Kidney (tissue), 13 donors: ENCODE measurements at regions not wholly inside any gene's neighbourhood (a gene's known extent, or its start where the extent isn't known, plus 50 kb on each side); places are given as distances from the start of the nearest gene placed in this dataset.
"Not testable (repeated sequence)": the region's sequence is repeated elsewhere in the genome, so short reads cannot be mapped to it uniquely, and the experiment has no call there.

ENCODE experiments used
- DNase-seq, 5 donors: peaks; one replicate each; pipeline ENCODE4 v3.0.0-alpha.2; 2013 to 2020
- FAIRE-seq: peaks from 2 replicates; lab custom pipeline; 2012; peaks lifted over from hg19 to GRCh38; lab: Jason Lieb, UNC
- H3K27ac ChIP-seq, 2 donors: one replicate each; pipeline ENCODE4 v1.7.0; 2013; ENCODE audit warnings: low read depth in 2 of 2, low read length in 2 of 2, inconsistent platforms in 1 of 2
- H3K27me3 ChIP-seq: one replicate; pipeline ENCODE4 v1.7.1; 2013; ENCODE audit warnings: low read length, inconsistent platforms; ENCODE audit not compliant: control insufficient read depth, insufficient read depth
- H3K36me3 ChIP-seq, 3 donors: one replicate each; pipeline versions ENCODE4 v1.7.0 to v1.7.1; 2013; ENCODE audit warnings: low read length in 3 of 3, control low read depth in 1 of 3, inconsistent platforms in 1 of 3; ENCODE audit not compliant: insufficient read depth in 3 of 3, control insufficient read depth in 2 of 3
- H3K4me1 ChIP-seq, 3 donors: one replicate each; pipeline versions ENCODE4 v1.7.0 to v1.7.1; 2013; ENCODE audit warnings: low read length in 3 of 3, inconsistent platforms in 1 of 3, low read depth in 1 of 3; ENCODE audit not compliant: control insufficient read depth in 2 of 3, insufficient read depth in 2 of 3
- H3K4me3 ChIP-seq, 3 donors: one replicate each; pipeline versions ENCODE4 v1.7.0 to v1.8.1; 2013; ENCODE audit warnings: low read length in 3 of 3, control low read depth in 1 of 3, inconsistent platforms in 1 of 3
- H3K9ac ChIP-seq, 3 donors: one replicate each; pipeline versions ENCODE4 v1.7.0 to v1.7.1; 2013; ENCODE audit warnings: low read length in 3 of 3, control low read depth in 1 of 3, inconsistent platforms in 1 of 3
- H3K9me3 ChIP-seq, 3 donors: one replicate each; pipeline versions ENCODE4 v1.7.0 to v1.7.1; 2013; ENCODE audit warnings: low read length in 3 of 3, control low read depth in 1 of 3, inconsistent platforms in 1 of 3; ENCODE audit not compliant: control insufficient read depth in 2 of 3, insufficient read depth in 1 of 3
- CTCF ChIP-seq: IDR thresholded peaks from 3 replicates; pipeline ENCODE4 v1.5.1; 2012; ENCODE audit warnings: mild to moderate bottlenecking, moderate library complexity, borderline replicate concordance; ENCODE audit not compliant: insufficient read depth; ENCODE audit errors: extremely low read depth
- intact Hi-C: fragments of 100-400 bp; cut with DNase I; formaldehyde crosslinking; loops from one replicate; pipeline ENCODE4 v1.11.1; 2022
- donor health status: control.
- donor health status: control.
- donor health status: control.
- donor health status: control.
- donor health status: control.
- donor health status: DM: yes; HTN: yes; CAD: no.
- donor health status: Normal renal cell carcinoma (clear cell type).

GRCh38 chr6:6742535-6742934, 154.0 kb downstream of the LY86 start:
- H3K9ac ChIP-seq, result no peak overlapping the region
- H3K9me3 ChIP-seq, result no peaks in the 10 kb centered on the region
- FAIRE-seq, result no peak
- DNase-seq, result no peak
- peaks cover 0 to 5% (median 0%) of the 10 kb centered on the region in 3 donors for H3K4me1 ChIP-seq
- no peak overlapping the region for H3K4me3 ChIP-seq
- TF ChIP-seq CTCF, result no peak
- no peaks in the 10 kb centered on the region for H3K36me3 ChIP-seq
- intact Hi-C loops, result no loop called here
- H3K27ac ChIP-seq, result no peak overlapping the region
- no peaks in the 10 kb centered on the region for H3K27me3 ChIP-seq

- intact Hi-C loops, result no loop called here
These were observed 156.0 kb downstream of the LY86 start for GRCh38 chr6:6744551-6744950.

GRCh38 chr6:6745637-6746332, 157.3 kb downstream of the LY86 start:
- DNase-seq, H3K27ac ChIP-seq, intact Hi-C loops, H3K36me3 ChIP-seq, FAIRE-seq, H3K9ac ChIP-seq, H3K9me3 ChIP-seq, H3K4me1 ChIP-seq, H3K4me3 ChIP-seq, H3K27me3 ChIP-seq: not testable (repeated sequence)

More at GRCh38 chr6:6744551-6744950, 156.0 kb downstream of the LY86 start:
- Histone ChIP-seq H3K27me3 (no peaks in the 10 kb centered on the region), H3K36me3 (no peaks in the 10 kb centered on the region), H3K4me1 (peaks cover 0 to 3% (median 2%) of the 10 kb centered on the region in 3 donors), H3K9me3 (no peaks in the 10 kb centered on the region), H3K27ac (no peak overlapping the region), H3K9ac (no peak overlapping the region), H3K4me3 (no peak overlapping the region)
- DNase-seq (no peak), FAIRE-seq (no peak)
- no peak for TF ChIP-seq CTCF

- peaks cover 0 to 12% (median 3%) of the 10 kb centered on the region in 3 donors for H3K4me1 ChIP-seq
- H3K4me3 ChIP-seq, result no peak overlapping the region
- H3K27me3 ChIP-seq, result no peaks in the 10 kb centered on the region
- H3K9me3 ChIP-seq, result no peaks in the 10 kb centered on the region
- intact Hi-C loops, result no loop called here
- no peak overlapping the region for H3K27ac ChIP-seq
- FAIRE-seq (no peak), DNase-seq (no peak)
- no peak for TF ChIP-seq CTCF
- no peaks in the 10 kb centered on the region for H3K36me3 ChIP-seq
- no peak overlapping the region for H3K9ac ChIP-seq
These were observed 157.9 kb downstream of the LY86 start for GRCh38 chr6:6746333-6746969.
